Right cardiac atrium (tissue), 5 donors: ENCODE measurements at regions not wholly inside any gene's neighbourhood (a gene's known extent, or its start where the extent isn't known, plus 50 kb on each side); places are given as distances from the start of the nearest gene placed in this dataset.

Experiments
- ATAC-seq, 2 donors: fragments of 200-7000 bp; cut with Tn5 transposase; one replicate each; pipeline versions ENCODE4 v1.8.0 to v1.9.1; 2020; ENCODE audit warnings: moderate library complexity in 2 of 2, mild to moderate bottlenecking in 1 of 2
- DNase-seq, 3 donors: peaks; one replicate each; pipeline ENCODE4 v3.0.0-alpha.2; 2020
- H3K27ac ChIP-seq: one replicate; pipeline ENCODE4 v1.5.1; 2013; ENCODE audit warnings: mild to moderate bottlenecking, low read length, control low read depth, moderate library complexity
- H3K27me3 ChIP-seq: one replicate; pipeline ENCODE4 v1.6.1; 2013; ENCODE audit not compliant: control insufficient read depth, insufficient read depth
- H3K4me1 ChIP-seq: one replicate; pipeline ENCODE4 v1.6.1; 2013; ENCODE audit warnings: low read length; ENCODE audit not compliant: control insufficient read depth, insufficient read depth
- H3K4me3 ChIP-seq: one replicate; pipeline ENCODE4 v1.5.1; 2013; ENCODE audit warnings: low read length, control low read depth
- H3K9me3 ChIP-seq: one replicate; pipeline ENCODE4 v1.6.1; 2013; ENCODE audit warnings: low read length; ENCODE audit not compliant: control insufficient read depth
- WGBS: extraction: QIAGEN DNeasy Blood & Tissue Kit; methylation state at CpG from one replicate; pipeline ENCODE4 v1.1.7; 2013; 5-methylcytosine and 5-hydroxymethylcytosine counted together
- intact Hi-C, 4 donors: fragments of 100-400 bp; cut with DNase I; formaldehyde crosslinking; loops; one replicate each; pipeline versions ENCODE4 v1.11.0 to v1.14.0; 2022 to 2023
- donor health status: healthy with polysubstance abuse.
- donor health status: DM: no; HTN: yes; CAD: no.
- donor health status: DM: no; HTN: no; CAD: no.
- donor health status: DM: no; HTN: yes; CAD: no; lungs with severe emphysema.
- donor health status: DM: yes; HTN: yes; CAD: no.

GRCh38 chr5:15447209-15447608 lies 52.8 kb upstream of the FBXL7 start:
- no peak overlapping the region for H3K27ac ChIP-seq
- no peak overlapping the region for H3K4me3 ChIP-seq
- H3K4me1 ChIP-seq, result no peaks in the 10 kb centered on the region
- intact Hi-C loops, result no loop called here
- ATAC-seq (no peak), DNase-seq (no peak)
- no peaks in the 10 kb centered on the region for H3K27me3 ChIP-seq
- 23% methylated on average over 1 of the region's 1 CpG for WGBS
- H3K9me3 ChIP-seq, result no peaks in the 10 kb centered on the region

DNA sequence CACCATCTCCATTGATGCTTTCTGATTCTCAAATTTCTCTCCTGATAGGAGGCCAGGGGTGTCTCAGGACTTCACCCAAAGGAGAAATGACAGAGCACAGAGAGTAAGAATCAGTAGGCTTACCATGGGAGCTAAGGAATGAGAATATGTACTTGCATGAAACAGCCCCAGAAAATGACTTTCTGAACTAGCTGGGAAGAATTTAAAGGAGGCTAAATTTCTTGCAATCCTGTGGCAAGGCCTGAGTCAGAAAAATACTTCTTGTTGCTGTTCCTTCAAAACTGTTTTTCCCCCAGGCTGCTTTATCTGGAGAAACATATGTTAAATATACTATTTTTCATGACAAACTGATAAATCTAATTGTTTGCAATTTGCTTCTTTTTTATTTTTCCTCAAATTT lies 53.4 kb upstream of the FBXL7 start:
- Histone ChIP-seq H3K27ac (no peak overlapping the region), H3K27me3 (no peaks in the 10 kb centered on the region), H3K4me3 (no peak overlapping the region), H3K4me1 (no peaks in the 10 kb centered on the region), H3K9me3 (no peaks in the 10 kb centered on the region)
- DNase-seq (no peak), ATAC-seq (no peak)
- intact Hi-C loops, result no loop called here

- ATAC-seq, result no peak
- 79% methylated on average over 1 of the region's 1 CpG for WGBS
- Histone ChIP-seq H3K27ac (no peak overlapping the region), H3K9me3 (no peaks in the 10 kb centered on the region), H3K4me3 (no peak overlapping the region), H3K4me1 (no peaks in the 10 kb centered on the region), H3K27me3 (no peaks in the 10 kb centered on the region)
- intact Hi-C loops, result no loop called here
- DNase-seq, result no peak
Measured at GRCh38 chr5:15442193-15442570, 57.8 kb upstream of the FBXL7 start.

- ATAC-seq (no peak), DNase-seq (no peak)
- Histone ChIP-seq H3K27me3 (no peaks in the 10 kb centered on the region), H3K9me3 (no peaks in the 10 kb centered on the region), H3K4me3 (no peak overlapping the region), H3K27ac (no peak overlapping the region), H3K4me1 (no peaks in the 10 kb centered on the region)
- 83% methylated on average over 6 of the region's 6 CpGs for WGBS
- intact Hi-C loops, result no loop called here
Measured at GRCh38 chr5:15441433-15442192, 58.4 kb upstream of the FBXL7 start.

- Histone ChIP-seq H3K9me3 (no peaks in the 10 kb centered on the region), H3K4me1 (no peaks in the 10 kb centered on the region), H3K27me3 (no peaks in the 10 kb centered on the region), H3K4me3 (peak overlapping the region; percentile 1), H3K27ac (no peak overlapping the region)
- no peak for ATAC-seq
- 34% methylated on average over 5 of the region's 5 CpGs for WGBS
- intact Hi-C loops, result no loop called here
- DNase-seq, result no peak
Measured at GRCh38 chr5:15440434-15440833, 59.5 kb upstream of the FBXL7 start.

- Histone ChIP-seq H3K4me1 (no peaks in the 10 kb centered on the region), H3K27ac (no peak overlapping the region), H3K27me3 (no peaks in the 10 kb centered on the region), H3K9me3 (no peaks in the 10 kb centered on the region), H3K4me3 (no peak overlapping the region)
- intact Hi-C loops, result no loop called here
- ATAC-seq (no peak), DNase-seq (no peak)
- 8% methylated on average over 1 of the region's 1 CpG for WGBS
Measured at GRCh38 chr5:15439801-15440200, 60.2 kb upstream of the FBXL7 start.

DNA sequence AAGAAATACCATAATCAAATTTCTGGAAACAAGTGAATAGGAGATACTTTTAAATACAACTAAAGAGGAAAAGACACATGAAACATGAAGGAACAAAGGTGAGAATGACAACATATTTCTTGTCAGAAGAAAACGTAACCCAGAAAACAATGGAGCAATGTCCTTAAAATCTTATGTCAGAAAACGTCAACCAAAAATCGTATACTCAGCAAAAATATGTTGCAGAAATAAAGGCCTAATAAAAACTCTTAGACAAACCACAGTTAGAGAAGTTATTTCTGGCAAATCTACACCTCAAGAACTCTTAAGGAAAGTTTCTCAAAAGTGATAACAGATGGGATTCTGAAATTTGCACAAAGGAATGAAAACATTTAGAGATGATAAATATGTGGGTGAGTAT lies 66.3 kb upstream of the FBXL7 start:
- no peak for DNase-seq
- 92% methylated on average over 3 of the region's 3 CpGs for WGBS
- H3K27me3 ChIP-seq, result no peaks in the 10 kb centered on the region
- H3K4me1 ChIP-seq, result no peaks in the 10 kb centered on the region
- no peak overlapping the region for H3K27ac ChIP-seq
- no peak for ATAC-seq
- no peak overlapping the region for H3K4me3 ChIP-seq
- H3K9me3 ChIP-seq, result peaks cover 3% of the 10 kb centered on the region
- intact Hi-C loops, result no loop called here

- intact Hi-C loops, result no loop called here
- ATAC-seq (no peak), DNase-seq (no peak)
- Histone ChIP-seq H3K27me3 (no peaks in the 10 kb centered on the region), H3K4me1 (no peaks in the 10 kb centered on the region), H3K9me3 (peaks cover 3% of the 10 kb centered on the region), H3K27ac (no peak overlapping the region), H3K4me3 (no peak overlapping the region)
- WGBS, result 32% methylated on average over 3 of the region's 3 CpGs
Measured at GRCh38 chr5:15431923-15432322, 68.1 kb upstream of the FBXL7 start.

GRCh38 chr5:15425766-15426165 lies 74.2 kb upstream of the FBXL7 start:
- no peaks in the 10 kb centered on the region for H3K27me3 ChIP-seq
- H3K4me3 ChIP-seq, result peak overlapping the region; percentile 9
- 22% methylated on average over 6 of the region's 6 CpGs for WGBS
- no peaks in the 10 kb centered on the region for H3K4me1 ChIP-seq
- ATAC-seq (no peak), DNase-seq (no peak)
- intact Hi-C loops, result no loop called here
- H3K9me3 ChIP-seq, result peaks cover 3% of the 10 kb centered on the region
- no peak overlapping the region for H3K27ac ChIP-seq

GRCh38 chr5:15424769-15425168 lies 75.2 kb upstream of the FBXL7 start:
- no peak for DNase-seq
- Histone ChIP-seq H3K9me3 (no peaks in the 10 kb centered on the region), H3K27me3 (no peaks in the 10 kb centered on the region), H3K27ac (no peak overlapping the region), H3K4me1 (no peaks in the 10 kb centered on the region), H3K4me3 (no peak overlapping the region)
- intact Hi-C loops, result no loop called here
- no peak for ATAC-seq
- WGBS, result 91% methylated on average over 3 of the region's 3 CpGs

- peak; percentile 71 to 87 for ATAC-seq
- intact Hi-C loops, result no loop called here
- Histone ChIP-seq H3K9me3 (no peaks in the 10 kb centered on the region), H3K27ac (no peak overlapping the region), H3K4me1 (no peaks in the 10 kb centered on the region), H3K27me3 (no peaks in the 10 kb centered on the region), H3K4me3 (no peak overlapping the region)
- WGBS, result 44% methylated on average over 4 of the region's 4 CpGs
- no peak for DNase-seq
Measured at GRCh38 chr5:15421921-15422412, 78.0 kb upstream of the FBXL7 start.

GRCh38 chr5:15421381-15421780 lies 78.6 kb upstream of the FBXL7 start:
- WGBS, result 61% methylated on average over 3 of the region's 3 CpGs
- no peaks in the 10 kb centered on the region for H3K4me1 ChIP-seq
- ATAC-seq (no peak), DNase-seq (no peak)
- no peaks in the 10 kb centered on the region for H3K27me3 ChIP-seq
- intact Hi-C loops, result no loop called here
- no peaks in the 10 kb centered on the region for H3K9me3 ChIP-seq
- H3K4me3 ChIP-seq, result no peak overlapping the region
- no peak overlapping the region for H3K27ac ChIP-seq
